ENCODE measurements at regions not wholly inside any gene's neighbourhood (a gene's known extent, or its start where the extent isn't known, plus 50 kb on each side); places are given as distances from the start of the nearest gene placed in this dataset.

GRCh38 chr5:153122403-153122802 lies 368.1 kb upstream of the GRIA1 start:
- intact Hi-C loops (cut with micrococcal nuclease; ENCODE audit: unreplicated experiment) (no loop called here), in situ Hi-C loops (cut with MboI) (no loop called here)
- H3K9ac ChIP-seq (ENCODE audit: control insufficient read depth, insufficient read depth, low read length): no peak overlapping the region
- H3K4me1 ChIP-seq (ENCODE audit: control insufficient read depth, insufficient read depth, low read length): no peaks in the 10 kb centered on the region
- FAIRE-seq: no peak
- BruUV-seq (replicated peaks): no TSS peak
- no peak for TF ChIP-seq MEF2A (IDR thresholded peaks at IDR 0.05; ENCODE audit: insufficient read depth, low read depth, low read length)
- no peaks in the 10 kb centered on the region for H4K20me1 ChIP-seq (ENCODE audit: control insufficient read depth, insufficient read depth)
- H3K9me3 ChIP-seq (replicated peaks; ENCODE audit: control insufficient read depth, insufficient read depth, low read length): no peaks in the 10 kb centered on the region
- RAD21 ChIA-PET (ENCODE audit: unreplicated experiment): no interaction called here
- H3K36me3 ChIP-seq (ENCODE audit: control insufficient read depth in 2 of 2, insufficient read depth in 2 of 2, low read length in 1 of 2): no peaks in the 10 kb centered on the region
- no peak overlapping the region for H3K4me3 ChIP-seq
- H3K27ac ChIP-seq (ENCODE audit: control insufficient read depth, insufficient read depth): no peak overlapping the region
- WGBS (ENCODE audit: insufficient coverage, insufficient replicate concordance, low lambda C conversion rate, missing lambda C conversion rate): 0% methylated on average over 2 of the region's 2 CpGs
- H2AFZ ChIP-seq (ENCODE audit: control insufficient read depth, low read depth, low read length): no peak overlapping the region
- SMC1A ChIA-PET (ENCODE audit: uncharacterized antibody, unreplicated experiment): interaction anchor here (0.7 to 0.8 kb wide), 2 partner anchors 8 to 634 kb away, joined by 3 read pairs; no protein-coding TSS in a partner anchor
- POLR2A ChIA-PET: no interaction called here
- H3K27me3 ChIP-seq (replicated peaks in 1 of 2; ENCODE audit: control insufficient read depth in 2 of 2, insufficient read depth in 2 of 2, low read length in 1 of 2): no peaks in the 10 kb centered on the region
- no peak for DNase-seq (ENCODE audit: low read depth, low spot score)
- H3K79me2 ChIP-seq (ENCODE audit: control insufficient read depth, insufficient read depth, low read length): no peaks in the 10 kb centered on the region
- ATAC-seq: no peak
- CTCF ChIA-PET: no interaction called here
- no peak overlapping the region for H3K4me2 ChIP-seq (ENCODE audit: control insufficient read depth, insufficient read depth)

- ATAC-seq: no peak
- H2AFZ ChIP-seq (ENCODE audit: control insufficient read depth, low read depth, low read length): no peak overlapping the region
- no peaks in the 10 kb centered on the region for H3K36me3 ChIP-seq (ENCODE audit: control insufficient read depth in 2 of 2, insufficient read depth in 2 of 2, low read length in 1 of 2)
- H3K4me2 ChIP-seq (ENCODE audit: control insufficient read depth, insufficient read depth): no peak overlapping the region
- 67% methylated on average over 1 of the region's 1 CpG for WGBS (ENCODE audit: insufficient coverage, insufficient replicate concordance, low lambda C conversion rate, missing lambda C conversion rate)
- ChIA-PET CTCF (interaction anchor here (1.5 kb wide), 1 partner anchor 17 kb away, joined by 4 read pairs; no protein-coding TSS in a partner anchor), POLR2A (no interaction called here), SMC1A (ENCODE audit: uncharacterized antibody, unreplicated experiment) (interaction anchor here (0.6 kb wide), 1 partner anchor 8 kb away, joined by 3 read pairs; no protein-coding TSS in a partner anchor), RAD21 (ENCODE audit: unreplicated experiment) (no interaction called here)
- no peaks in the 10 kb centered on the region for H3K4me1 ChIP-seq (ENCODE audit: control insufficient read depth, insufficient read depth, low read length)
- no peaks in the 10 kb centered on the region for H4K20me1 ChIP-seq (ENCODE audit: control insufficient read depth, insufficient read depth)
- no peak for FAIRE-seq
- H3K27ac ChIP-seq (ENCODE audit: control insufficient read depth, insufficient read depth): no peak overlapping the region
- BruUV-seq (replicated peaks): no TSS peak
- TF ChIP-seq TCF12 (IDR thresholded peaks at IDR 0.05; ENCODE audit: low read depth, low read length) (no peak), CBX3 (IDR thresholded peaks at IDR 0.05; ENCODE audit: borderline replicate concordance, low read depth) (no peak), SMAD1 (IDR thresholded peaks at IDR 0.05; ENCODE audit: low read depth, partially characterized antibody) (no peak), PKNOX1 (IDR thresholded peaks at IDR 0.05) (no peak)
- no peaks in the 10 kb centered on the region for H3K79me2 ChIP-seq (ENCODE audit: control insufficient read depth, insufficient read depth, low read length)
- intact Hi-C loops (cut with micrococcal nuclease; ENCODE audit: unreplicated experiment) (no loop called here), in situ Hi-C loops (cut with MboI) (no loop called here)
- H3K9me3 ChIP-seq (replicated peaks; ENCODE audit: control insufficient read depth, insufficient read depth, low read length): no peaks in the 10 kb centered on the region
- no peak overlapping the region for H3K4me3 ChIP-seq
- H3K9ac ChIP-seq (ENCODE audit: control insufficient read depth, insufficient read depth, low read length): no peak overlapping the region
- H3K27me3 ChIP-seq (replicated peaks in 1 of 2; ENCODE audit: control insufficient read depth in 2 of 2, insufficient read depth in 2 of 2, low read length in 1 of 2): no peaks in the 10 kb centered on the region
- no peak for DNase-seq (ENCODE audit: low read depth, low spot score)
Measured at GRCh38 chr5:153130296-153130695, 360.2 kb upstream of the GRIA1 start.
